ENCODE measurements at regions not wholly inside any gene's neighbourhood (a gene's known extent, or its start where the extent isn't known, plus 50 kb on each side); places are given as distances from the start of the nearest gene placed in this dataset.

- ChIA-PET CTCF (no interaction called here), POLR2A (no interaction called here)
- TF ChIP-seq NFRKB (IDR thresholded peaks at IDR 0.05) (no peak), FOXM1 (IDR thresholded peaks at IDR 0.05; ENCODE audit: borderline replicate concordance) (no peak), ELF4 (IDR thresholded peaks at IDR 0.05) (no peak), HDGF (IDR thresholded peaks at IDR 0.05; ENCODE audit: borderline replicate concordance) (no peak), SUZ12 (IDR thresholded peaks at IDR 0.05) (no peak), BHLHE40 (IDR thresholded peaks at IDR 0.05; ENCODE audit: borderline replicate concordance) (no peak), PKNOX1 (IDR thresholded peaks at IDR 0.05) (no peak), ARNT (IDR thresholded peaks at IDR 0.05) (no peak), CTBP1 (IDR thresholded peaks at IDR 0.05; ENCODE audit: borderline replicate concordance) (no peak), FOXK2 (IDR thresholded peaks at IDR 0.05) (no peak), LEF1 (IDR thresholded peaks at IDR 0.05; ENCODE audit: borderline replicate concordance) (no peak), ZNF384 (IDR thresholded peaks at IDR 0.05) (no peak), TARDBP (IDR thresholded peaks at IDR 0.05) (no peak), FOXA1 (IDR thresholded peaks at IDR 0.05) (no peak), L3MBTL2 (conservative IDR thresholded peaks at IDR 0.05) (no peak), SP1 (IDR thresholded peaks at IDR 0.05) (no peak)
- DNase-seq (ENCODE audit: extremely low spot score) = no peak
These were observed 52.2 kb upstream of the RORA start for GRCh38 chr15:61281328-61281727.

Measured in HEK293T (cell line).